ENCODE measurements at regions not wholly inside any gene's neighbourhood (a gene's known extent, or its start where the extent isn't known, plus 50 kb on each side); places are given as distances from the start of the nearest gene placed in this dataset.

- TF ChIP-seq CTCF (IDR thresholded peaks at IDR 0.05) (no peak), EZH2phosphoT487 (IDR thresholded peaks at IDR 0.05) (no peak)
These were observed 92.5 kb upstream of the ADGRF1 start for GRCh38 chr6:47134476-47135189.

Data from neural progenitor cell (in vitro differentiated cells).